Caco-2 (cell line): ENCODE measurements at regions not wholly inside any gene's neighbourhood (a gene's known extent, or its start where the extent isn't known, plus 50 kb on each side); places are given as distances from the start of the nearest gene placed in this dataset.

ENCODE experiments used
- BruUV-seq: library from RNA; stranded (reverse); fragments of 400-500 nt; replicated peaks from 2 replicates; lab custom pipeline; 2021; lab: Mats Ljungman, UMichigan
- CTCF ChIA-PET: fragments of 300-600 bp; sonication (Branson Sonifier 250); formaldehyde crosslinking; loops from one replicate; lab custom pipeline; 2022; ENCODE audit warnings: antibody characterized with exemption; lab: Charles Lee
- POLR2A ChIA-PET: fragments of 300-600 bp; sonication (Branson Sonifier 250); formaldehyde crosslinking; loops from one replicate; lab custom pipeline; 2022; ENCODE audit warnings: antibody characterized with exemption; lab: Charles Lee
- DNase-seq, 2 experiments: peaks; one replicate each; pipeline versions ENCODE4 v3.0.0 to v3.0.0-alpha.2; 2020 to 2022
- H3K27me3 ChIP-seq: replicated peaks from 2 replicates; pipeline ENCODE4 v1.6.0; 2011; ENCODE audit warnings: low read length; ENCODE audit not compliant: control insufficient read depth, insufficient read depth
- H3K36me3 ChIP-seq: 2 replicates; pipeline ENCODE4 v1.5.1; 2011; ENCODE audit warnings: low read length; ENCODE audit not compliant: control insufficient read depth, insufficient read depth
- H3K4me1 ChIP-seq: fragments of 250-450 bp; sonication (Bioruptor Pico); 2 replicates; pipeline ENCODE4 v1.5.1; 2020; ENCODE audit warnings: mild to moderate bottlenecking
- H3K4me3 ChIP-seq: 2 replicates; pipeline ENCODE4 v1.5.1; 2011; ENCODE audit warnings: low read depth, mild to moderate bottlenecking, control low read depth, low read length
- H3K9me3 ChIP-seq: fragments of 250-450 bp; sonication (Bioruptor Pico); 2 replicates; pipeline ENCODE4 v1.5.1; 2020; ENCODE audit warnings: mild to moderate bottlenecking, moderate library complexity
- H3K27ac Mint-ChIP-seq: one replicate; pipeline ENCODE4 v1.8.0; 2022; ENCODE audit warnings: mixed read lengths; ENCODE audit not compliant: unreplicated experiment
- H3K27me3 Mint-ChIP-seq: one replicate; pipeline ENCODE4 v1.8.0; 2022; ENCODE audit warnings: mixed read lengths; ENCODE audit not compliant: insufficient read depth, unreplicated experiment
- H3K36me3 Mint-ChIP-seq: one replicate; pipeline ENCODE4 v1.8.0; 2022; ENCODE audit warnings: mild to moderate bottlenecking, mixed read lengths; ENCODE audit not compliant: insufficient read depth, unreplicated experiment
- H3K4me1 Mint-ChIP-seq: one replicate; pipeline ENCODE4 v1.8.0; 2022; ENCODE audit warnings: low read depth, mixed read lengths; ENCODE audit not compliant: unreplicated experiment
- H3K4me3 Mint-ChIP-seq: one replicate; pipeline ENCODE4 v1.8.0; 2022; ENCODE audit warnings: mild to moderate bottlenecking, moderate library complexity, mixed read lengths; ENCODE audit not compliant: unreplicated experiment
- H3K9me3 Mint-ChIP-seq: one replicate; pipeline ENCODE4 v1.8.0; 2022; ENCODE audit warnings: mixed read lengths; ENCODE audit not compliant: unreplicated experiment
- CTCF ChIP-seq, 2 experiments: fragments of 200-600 bp in 1 of 2; IDR thresholded peaks; 1 replicate in 1 of 2; 2 replicates in 1 of 2; pipeline versions ENCODE4 v1.5.1 to v1.8.0; 2011 to 2022; ENCODE audit warnings: antibody characterized with exemption in 1 of 2, control low read depth in 1 of 2, inconsistent platforms in 1 of 2, low read depth in 1 of 2, low read length in 1 of 2, mild to moderate bottlenecking in 1 of 2, moderate library complexity in 1 of 2; ENCODE audit not compliant: insufficient read depth in 1 of 2, severe bottlenecking in 1 of 2, unreplicated experiment in 1 of 2
- intact Hi-C: fragments of 100-400 bp; cut with micrococcal nuclease; formaldehyde crosslinking; loops from one replicate; pipeline ENCODE4 v1.10.0; 2022; ENCODE audit not compliant: unreplicated experiment

- no peak overlapping the region for H3K4me3 ChIP-seq
- no peak overlapping the region for H3K27ac Mint-ChIP-seq
- peaks cover 1% of the 10 kb centered on the region; the same call in 1 of the 2 replicates for H3K27me3 ChIP-seq
- no peaks in the 10 kb centered on the region for H3K36me3 Mint-ChIP-seq
- H3K4me1 ChIP-seq, result no peaks in the 10 kb centered on the region
- H3K9me3 Mint-ChIP-seq, result peaks cover 20% of the 10 kb centered on the region
- no TSS peak for BruUV-seq
- H3K4me3 Mint-ChIP-seq, result no peak overlapping the region
- POLR2A ChIA-PET, result no interaction called here
- CTCF ChIA-PET, result no interaction called here
- intact Hi-C loops, result no loop called here
- no peaks in the 10 kb centered on the region for H3K4me1 Mint-ChIP-seq
- no peak for DNase-seq
- H3K36me3 ChIP-seq, result no peaks in the 10 kb centered on the region
- H3K9me3 ChIP-seq, result peaks cover 12% of the 10 kb centered on the region
- no peak for TF ChIP-seq CTCF (IDR thresholded peaks at IDR 0.05; ENCODE audit: insufficient read depth in 1 of 2, low read depth in 1 of 2, low read length in 1 of 2, severe bottlenecking in 1 of 2, unreplicated experiment in 1 of 2)
- H3K27me3 Mint-ChIP-seq, result peaks cover 9% of the 10 kb centered on the region
These were observed 349.2 kb downstream of the MAFB start for GRCh38 chr20:40339661-40340449.

GRCh38 chr20:40336533-40336932, 352.5 kb downstream of the MAFB start:
- no peaks in the 10 kb centered on the region for H3K9me3 ChIP-seq
- Mint-ChIP-seq H3K27ac (no peak overlapping the region), H3K4me3 (no peak overlapping the region), H3K9me3 (no peaks in the 10 kb centered on the region), H3K36me3 (no peaks in the 10 kb centered on the region), H3K4me1 (no peaks in the 10 kb centered on the region), H3K27me3 (peaks cover 18% of the 10 kb centered on the region)
- no peak overlapping the region for H3K4me3 ChIP-seq
- no peak for TF ChIP-seq CTCF (IDR thresholded peaks at IDR 0.05; ENCODE audit: insufficient read depth in 1 of 2, low read depth in 1 of 2, low read length in 1 of 2, severe bottlenecking in 1 of 2, unreplicated experiment in 1 of 2)
- BruUV-seq, result no TSS peak
- POLR2A ChIA-PET, result no interaction called here
- DNase-seq, result no peak
- no peaks in the 10 kb centered on the region for H3K4me1 ChIP-seq
- no peaks in the 10 kb centered on the region for H3K36me3 ChIP-seq
- H3K27me3 ChIP-seq, result peaks cover 1% of the 10 kb centered on the region; the same call in 1 of the 2 replicates
- intact Hi-C loops, result no loop called here
- CTCF ChIA-PET, result no interaction called here

GRCh38 chr20:40335901-40336351, 353.1 kb downstream of the MAFB start:
- CTCF ChIA-PET, result no interaction called here
- Histone ChIP-seq H3K27me3 (peaks cover 1% of the 10 kb centered on the region; the same call in 1 of the 2 replicates), H3K36me3 (no peaks in the 10 kb centered on the region), H3K9me3 (no peaks in the 10 kb centered on the region), H3K4me1 (no peaks in the 10 kb centered on the region), H3K4me3 (no peak overlapping the region)
- H3K27ac Mint-ChIP-seq, result no peak overlapping the region
- BruUV-seq, result no TSS peak
- no peaks in the 10 kb centered on the region for H3K4me1 Mint-ChIP-seq
- intact Hi-C loops, result no loop called here
- no peak overlapping the region for H3K4me3 Mint-ChIP-seq
- no peaks in the 10 kb centered on the region for H3K9me3 Mint-ChIP-seq
- POLR2A ChIA-PET, result no interaction called here
- no peak for TF ChIP-seq CTCF (IDR thresholded peaks at IDR 0.05; ENCODE audit: insufficient read depth in 1 of 2, low read depth in 1 of 2, low read length in 1 of 2, severe bottlenecking in 1 of 2, unreplicated experiment in 1 of 2)
- DNase-seq, result no peak
- peaks cover 18% of the 10 kb centered on the region for H3K27me3 Mint-ChIP-seq
- no peaks in the 10 kb centered on the region for H3K36me3 Mint-ChIP-seq
